Muscle layer of colon (tissue), 2 donors: ENCODE measurements at regions not wholly inside any gene's neighbourhood (a gene's known extent, or its start where the extent isn't known, plus 50 kb on each side); places are given as distances from the start of the nearest gene placed in this dataset.

ENCODE experiments used
- H3K27ac ChIP-seq: one replicate; pipeline ENCODE4 v1.7.0; 2013; ENCODE audit warnings: low read depth, mild to moderate bottlenecking, low read length, moderate library complexity
- H3K27me3 ChIP-seq, 2 donors: one replicate each; pipeline ENCODE4 v1.7.0; 2013; ENCODE audit warnings: low read length in 2 of 2, mild to moderate bottlenecking in 2 of 2; ENCODE audit not compliant: insufficient read depth in 2 of 2, control insufficient read depth in 1 of 2
- H3K36me3 ChIP-seq: one replicate; pipeline ENCODE4 v1.7.0; 2013; ENCODE audit warnings: mild to moderate bottlenecking, low read length; ENCODE audit not compliant: insufficient read depth
- H3K4me1 ChIP-seq: one replicate; pipeline ENCODE4 v1.7.0; 2013; ENCODE audit warnings: mild to moderate bottlenecking, low read length; ENCODE audit not compliant: insufficient read depth
- H3K4me3 ChIP-seq, 2 donors: one replicate each; pipeline ENCODE4 v1.7.0; 2013; ENCODE audit warnings: low read length in 2 of 2, low read depth in 1 of 2, mild to moderate bottlenecking in 1 of 2, moderate library complexity in 1 of 2
- H3K9ac ChIP-seq: one replicate; pipeline ENCODE4 v1.7.0; 2013; ENCODE audit warnings: low read length
- H3K9me3 ChIP-seq: one replicate; pipeline ENCODE4 v1.7.0; 2013; ENCODE audit warnings: mild to moderate bottlenecking, low read length
- donor health status: abdominal sarcoma.
- donor health status: Adenocarcinoma of cecum.

DNA sequence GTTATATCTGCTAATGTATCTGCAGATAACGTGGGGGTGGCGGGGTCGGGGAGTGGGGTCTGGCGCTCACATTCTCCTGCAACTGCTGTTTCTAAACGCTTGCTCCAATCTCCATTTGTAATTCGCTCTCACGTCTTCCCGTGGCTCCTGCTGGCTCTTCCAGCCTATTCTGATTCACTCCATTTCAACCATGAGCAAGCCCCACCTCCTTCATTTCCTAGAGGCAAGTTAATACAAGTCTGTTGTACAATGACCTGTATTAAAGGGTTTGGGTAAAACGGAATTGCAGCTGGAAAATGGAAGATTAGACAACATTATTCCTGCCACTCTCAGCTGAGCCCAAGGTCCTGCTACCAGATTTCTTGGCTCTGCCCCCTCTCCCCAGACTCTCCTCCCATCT lies 132.3 kb downstream of the CSNK2A3 start:
- Histone ChIP-seq H3K4me1 (peaks cover 7% of the 10 kb centered on the region), H3K27me3 (no peaks in the 10 kb centered on the region)

DNA sequence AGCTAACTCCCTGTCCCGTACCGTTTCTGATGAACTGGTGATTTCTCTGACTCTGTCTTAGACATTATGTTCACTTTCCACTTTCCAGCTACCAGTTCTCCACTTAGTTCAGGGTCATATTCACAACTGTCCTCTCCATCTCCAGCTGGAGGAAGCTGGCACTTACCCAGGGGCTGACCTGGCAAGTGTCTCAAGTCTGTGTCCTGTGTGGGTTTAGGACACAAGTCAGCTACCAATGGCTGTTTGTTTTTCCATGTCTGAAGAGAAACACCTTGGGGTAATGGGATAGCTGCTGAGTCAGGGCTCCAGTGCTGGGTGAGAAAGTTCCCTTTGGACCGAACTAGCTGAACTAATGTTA lies 134.4 kb downstream of the CSNK2A3 start:
- Histone ChIP-seq H3K27me3 (no peaks in the 10 kb centered on the region), H3K4me3 (no peak overlapping the region), H3K9ac (no peak overlapping the region), H3K27ac (no peak overlapping the region), H3K9me3 (no peaks in the 10 kb centered on the region), H3K4me1 (peaks cover 11% of the 10 kb centered on the region), H3K36me3 (no peaks in the 10 kb centered on the region)

More for the DNA sequence above, 132.3 kb downstream of the CSNK2A3 start:
- H3K9ac ChIP-seq: no peak overlapping the region
- no peaks in the 10 kb centered on the region for H3K9me3 ChIP-seq
- H3K4me3 ChIP-seq: no peak overlapping the region
- no peaks in the 10 kb centered on the region for H3K36me3 ChIP-seq
- no peak overlapping the region for H3K27ac ChIP-seq

DNA sequence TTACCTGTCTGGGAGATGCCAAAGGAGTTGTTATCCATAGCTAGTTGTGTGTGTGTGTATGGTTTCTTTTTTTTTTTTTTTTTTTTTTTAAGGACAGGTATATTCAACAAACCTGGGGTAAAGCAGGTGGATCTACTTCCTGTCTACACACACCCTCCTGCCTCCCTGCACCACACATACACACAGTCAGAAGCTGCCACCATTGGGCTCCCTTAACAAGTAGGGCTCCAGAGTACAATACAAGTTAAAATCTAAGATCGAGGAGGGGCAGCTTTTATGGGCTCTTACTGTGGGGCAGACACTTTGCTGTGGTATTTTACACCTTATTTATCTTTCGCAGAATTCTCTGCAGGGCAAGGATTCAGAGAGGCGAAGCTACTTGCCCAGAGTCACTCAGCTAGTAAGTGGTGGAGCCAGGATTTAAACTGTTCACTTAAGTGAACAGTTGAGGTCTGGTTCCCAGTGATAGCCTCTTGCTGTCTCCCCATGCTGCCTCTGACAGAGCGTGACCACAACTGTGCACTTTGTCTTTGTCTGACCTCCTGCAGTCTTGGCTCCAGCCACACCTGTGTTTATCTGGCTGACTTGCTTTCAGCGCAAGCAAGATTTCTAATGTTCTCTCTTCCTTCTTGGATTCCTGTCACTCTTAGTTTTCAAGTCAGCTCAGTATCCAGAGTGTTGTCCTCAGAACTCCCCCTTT lies 135.0 kb downstream of the CSNK2A3 start:
- H3K4me3 ChIP-seq: no peak overlapping the region
- H3K4me1 ChIP-seq: peaks cover 16% of the 10 kb centered on the region
- no peaks in the 10 kb centered on the region for H3K27me3 ChIP-seq
- H3K27ac ChIP-seq: no peak overlapping the region
- no peaks in the 10 kb centered on the region for H3K36me3 ChIP-seq
- no peak overlapping the region for H3K9ac ChIP-seq
- H3K9me3 ChIP-seq: no peaks in the 10 kb centered on the region

DNA sequence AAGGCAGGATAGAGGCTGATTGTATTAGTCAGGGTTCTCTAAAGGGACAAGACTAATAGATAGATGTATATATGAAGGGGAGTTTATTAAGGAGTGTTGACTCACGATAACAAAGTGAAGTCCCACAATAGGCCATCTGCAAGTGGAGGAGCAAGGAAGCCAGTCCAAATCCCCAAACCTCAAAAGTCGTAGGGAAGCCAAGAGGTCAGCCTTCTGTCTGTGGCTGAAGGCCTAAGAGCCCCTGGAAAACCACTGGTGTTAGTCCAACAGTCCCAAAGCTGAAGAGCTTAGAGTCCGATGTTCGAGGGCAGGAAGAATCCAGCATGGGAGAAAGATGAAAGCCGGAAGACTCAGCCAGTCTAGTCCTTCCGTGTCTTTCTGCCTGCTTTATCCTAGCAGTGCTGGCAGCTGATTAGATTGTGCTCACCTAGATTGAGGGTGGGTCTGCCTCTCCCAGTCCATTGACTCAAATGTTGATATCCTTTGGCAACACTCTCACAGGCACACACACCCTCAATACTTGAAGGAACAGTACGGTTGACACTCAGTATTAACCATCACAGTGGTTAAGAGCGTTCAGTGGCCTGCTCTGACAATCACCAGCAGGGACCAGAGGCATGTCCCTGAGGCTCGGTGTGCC lies 135.6 kb downstream of the CSNK2A3 start:
- H3K9me3 ChIP-seq: no peaks in the 10 kb centered on the region
- no peak overlapping the region for H3K4me3 ChIP-seq
- no peaks in the 10 kb centered on the region for H3K27me3 ChIP-seq
- no peak overlapping the region for H3K27ac ChIP-seq
- no peaks in the 10 kb centered on the region for H3K36me3 ChIP-seq
- H3K4me1 ChIP-seq: peaks cover 18% of the 10 kb centered on the region
- no peak overlapping the region for H3K9ac ChIP-seq

DNA sequence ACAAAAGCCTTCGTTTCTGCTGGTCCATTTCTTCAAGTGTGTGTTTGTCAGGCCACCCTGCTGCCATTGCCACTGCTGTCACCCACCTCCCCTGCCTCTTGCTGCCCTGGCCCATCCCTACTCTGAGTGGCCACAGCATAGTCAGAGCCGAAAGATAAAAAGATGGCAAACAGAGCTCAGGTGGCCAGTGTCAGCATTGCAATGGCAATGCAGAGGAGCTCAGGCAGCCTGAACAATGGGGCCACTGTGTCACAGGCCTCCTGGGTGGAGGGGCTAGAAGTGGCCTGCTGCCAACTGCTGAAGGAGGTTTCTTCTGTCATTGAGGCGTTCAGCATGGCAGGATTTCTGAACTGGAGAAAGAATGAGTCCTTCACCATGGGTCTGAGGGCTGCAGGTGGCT lies 137.1 kb downstream of the CSNK2A3 start:
- H3K27me3 ChIP-seq: no peaks in the 10 kb centered on the region
- no peak overlapping the region for H3K27ac ChIP-seq
- H3K9me3 ChIP-seq: no peaks in the 10 kb centered on the region
- no peak overlapping the region for H3K4me3 ChIP-seq
- H3K4me1 ChIP-seq: peaks cover 31% of the 10 kb centered on the region
- H3K9ac ChIP-seq: no peak overlapping the region
- H3K36me3 ChIP-seq: no peaks in the 10 kb centered on the region

DNA sequence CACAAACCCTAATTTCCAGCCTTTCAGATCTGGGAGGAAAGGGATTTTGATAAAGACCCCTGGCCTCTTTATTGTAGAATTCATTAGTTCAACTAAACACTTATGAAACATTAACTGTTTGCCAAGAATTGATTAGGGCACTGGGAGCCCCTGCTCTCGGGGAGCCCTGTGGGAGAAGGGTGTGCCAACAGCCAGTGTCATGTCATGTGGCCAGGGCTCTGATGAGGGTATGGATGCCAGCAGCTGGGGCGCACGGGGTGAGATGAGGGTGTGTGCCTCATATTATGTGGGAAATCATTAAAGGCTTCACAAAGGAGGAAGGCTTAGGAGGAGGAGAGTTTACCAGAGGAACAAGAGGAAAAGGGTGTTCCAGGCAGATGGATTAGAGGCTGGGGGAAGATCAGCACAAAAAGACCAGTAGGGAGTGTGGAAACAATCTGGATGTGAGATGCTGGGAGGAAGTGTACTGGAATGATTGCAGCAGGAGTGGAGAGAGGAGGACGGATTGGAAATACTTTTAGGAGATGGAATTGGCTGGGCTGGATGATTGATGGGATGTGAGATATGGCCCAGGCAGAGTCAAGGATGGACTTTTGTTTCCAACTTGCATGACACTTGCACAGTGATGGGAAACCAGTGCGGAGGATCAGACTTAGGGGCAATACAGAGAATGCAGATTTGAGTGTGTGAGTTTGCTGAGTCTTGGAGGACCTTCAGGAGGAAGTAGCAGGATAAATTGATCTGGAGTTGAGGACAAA lies 137.8 kb downstream of the CSNK2A3 start:
- Histone ChIP-seq H3K27ac (no peak overlapping the region), H3K9ac (no peak overlapping the region), H3K9me3 (no peaks in the 10 kb centered on the region), H3K4me1 (peaks cover 31% of the 10 kb centered on the region), H3K36me3 (no peaks in the 10 kb centered on the region), H3K27me3 (no peaks in the 10 kb centered on the region), H3K4me3 (no peak overlapping the region)

DNA sequence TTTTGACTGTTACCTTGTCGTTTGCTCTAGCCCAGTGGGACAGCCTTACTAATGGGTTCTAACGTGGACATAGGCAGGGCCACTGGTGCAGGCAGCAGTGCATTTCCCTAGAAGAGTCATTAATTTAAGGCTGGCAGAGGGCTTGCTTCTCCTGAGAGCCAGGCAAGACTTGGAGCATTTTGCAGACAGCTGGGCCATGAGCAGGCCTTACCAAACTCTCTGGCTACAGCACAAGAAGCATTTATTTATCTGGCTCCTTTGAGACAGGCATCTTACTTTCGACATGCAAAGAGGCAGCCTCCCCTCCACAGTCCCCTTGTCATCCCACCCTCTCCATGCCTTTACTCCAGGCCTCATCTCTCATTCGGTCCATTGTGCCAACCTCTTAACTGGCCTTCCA lies 139.9 kb downstream of the CSNK2A3 start:
- Histone ChIP-seq H3K27me3 (no peaks in the 10 kb centered on the region), H3K4me3 (no peak overlapping the region), H3K9ac (no peak overlapping the region), H3K27ac (no peak overlapping the region), H3K36me3 (no peaks in the 10 kb centered on the region), H3K4me1 (peaks cover 24% of the 10 kb centered on the region), H3K9me3 (no peaks in the 10 kb centered on the region)

DNA sequence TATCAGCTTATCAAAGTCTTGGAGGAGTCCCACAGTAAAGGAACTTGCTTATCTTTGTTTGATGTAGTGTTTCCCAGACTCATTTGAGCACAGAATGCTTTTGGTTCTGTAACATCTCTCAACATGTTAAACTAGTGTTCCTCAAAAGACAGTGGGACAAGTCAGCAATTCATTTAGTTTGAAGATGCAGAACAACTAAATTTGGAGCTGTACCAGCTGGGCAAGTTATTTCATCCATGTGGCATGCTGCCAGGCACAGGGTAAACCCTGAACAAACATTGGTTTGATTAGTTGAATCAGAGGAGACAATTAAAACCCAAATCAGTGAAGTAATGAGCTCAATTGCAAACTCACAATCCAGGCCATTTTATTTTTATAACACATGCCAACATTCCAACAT lies 141.2 kb downstream of the CSNK2A3 start:
- H3K36me3 ChIP-seq: no peaks in the 10 kb centered on the region
- no peaks in the 10 kb centered on the region for H3K27me3 ChIP-seq
- H3K4me3 ChIP-seq: no peak overlapping the region
- H3K4me1 ChIP-seq: peaks cover 24% of the 10 kb centered on the region
- H3K27ac ChIP-seq: no peak overlapping the region
- H3K9ac ChIP-seq: no peak overlapping the region
- H3K9me3 ChIP-seq: no peaks in the 10 kb centered on the region

DNA sequence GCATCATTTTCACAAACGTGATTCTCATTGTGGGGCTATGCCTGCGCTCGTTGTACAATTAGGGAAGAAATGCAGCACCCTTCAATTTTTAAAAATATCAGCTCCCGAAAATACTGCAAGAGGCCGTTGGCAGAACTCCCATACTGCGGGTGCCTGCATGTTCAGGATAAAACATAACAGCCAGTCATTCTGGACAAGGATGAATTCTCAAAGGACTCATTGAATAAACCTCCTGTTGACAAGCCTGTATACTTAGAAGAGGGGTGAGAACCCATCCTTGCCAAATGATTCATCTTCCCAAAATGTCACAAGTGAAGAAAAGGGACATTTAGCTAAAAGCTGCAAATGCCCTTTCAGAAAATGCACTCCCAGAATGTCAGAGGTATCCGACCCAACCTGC lies 141.9 kb downstream of the CSNK2A3 start:
- Histone ChIP-seq H3K36me3 (no peaks in the 10 kb centered on the region), H3K27ac (no peak overlapping the region), H3K9me3 (no peaks in the 10 kb centered on the region), H3K27me3 (no peaks in the 10 kb centered on the region), H3K4me1 (peaks cover 24% of the 10 kb centered on the region), H3K9ac (no peak overlapping the region), H3K4me3 (no peak overlapping the region)

DNA sequence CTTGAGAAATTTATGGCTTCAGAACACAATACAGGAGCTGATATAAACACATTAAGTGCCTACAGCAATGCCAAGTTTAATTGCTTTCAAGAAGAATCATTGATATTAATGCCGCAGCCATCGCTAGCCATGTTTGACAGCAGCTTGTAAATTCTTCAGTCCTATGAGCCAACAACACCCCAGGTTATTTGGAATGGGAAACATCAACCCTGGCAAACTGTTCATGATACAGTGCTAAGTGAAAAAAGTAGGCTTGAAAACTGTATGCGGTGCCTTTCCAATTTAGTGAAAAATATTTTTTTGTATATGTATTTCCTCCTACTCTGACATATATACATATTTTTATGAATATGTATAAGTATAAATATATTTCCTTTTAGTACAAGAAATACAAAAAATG lies 142.6 kb downstream of the CSNK2A3 start:
- Histone ChIP-seq H3K9me3 (no peaks in the 10 kb centered on the region), H3K9ac (no peak overlapping the region), H3K36me3 (no peaks in the 10 kb centered on the region), H3K27ac (no peak overlapping the region), H3K27me3 (no peaks in the 10 kb centered on the region), H3K4me3 (no peak overlapping the region), H3K4me1 (peaks cover 24% of the 10 kb centered on the region)

DNA sequence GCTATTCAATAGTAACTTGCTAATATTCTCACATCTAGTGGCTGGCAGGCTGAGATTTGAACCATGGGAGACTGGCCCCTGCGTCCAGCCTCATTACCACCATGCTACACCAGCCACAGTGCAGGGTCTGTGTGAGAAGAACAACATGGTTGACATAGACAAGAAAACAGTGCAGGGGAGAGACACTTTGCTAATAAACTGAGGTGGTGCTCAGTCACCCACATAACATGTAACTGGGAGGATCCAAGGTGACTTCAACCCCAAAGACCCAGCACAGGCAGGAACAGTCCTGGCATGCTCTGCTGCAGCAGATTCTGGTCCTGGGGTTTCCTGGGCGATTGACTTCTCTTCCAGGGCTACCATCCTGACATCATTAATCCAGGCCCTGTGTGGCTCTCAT lies 143.1 kb downstream of the CSNK2A3 start:
- no peaks in the 10 kb centered on the region for H3K9me3 ChIP-seq
- H3K9ac ChIP-seq: no peak overlapping the region
- no peaks in the 10 kb centered on the region for H3K36me3 ChIP-seq
- peaks cover 24% of the 10 kb centered on the region for H3K4me1 ChIP-seq
- H3K27ac ChIP-seq: no peak overlapping the region
- no peak overlapping the region for H3K4me3 ChIP-seq
- H3K27me3 ChIP-seq: no peaks in the 10 kb centered on the region
